BJ (cell line): ENCODE measurements at regions not wholly inside any gene's neighbourhood (a gene's known extent, or its start where the extent isn't known, plus 50 kb on each side); places are given as distances from the start of the nearest gene placed in this dataset.

ENCODE experiments used
- CTCF ChIA-PET: fragments of 350-600 bp; formaldehyde crosslinking; extraction: SDS; loops from one replicate; lab custom pipeline; 2021; ENCODE audit warnings: antibody characterized with exemption, inconsistent platforms; lab: Yijun Ruan, JAX
- POLR2A ChIA-PET: fragments of 300-600 bp; sonication (Branson Sonifier 250); formaldehyde crosslinking; extraction: SDS; loops from one replicate; lab custom pipeline; 2021; ENCODE audit warnings: antibody characterized with exemption; lab: Charles Lee
- DNase-seq: peaks from one replicate; pipeline ENCODE4 v3.0.0-alpha.2; 2011; ENCODE audit warnings: low read depth
- H3K27me3 ChIP-seq: 2 replicates; pipeline ENCODE4 v1.6.0; 2011; ENCODE audit warnings: low read length; ENCODE audit not compliant: control insufficient read depth, insufficient read depth
- H3K36me3 ChIP-seq: 2 replicates; pipeline ENCODE4 v1.5.1; 2011; ENCODE audit warnings: low read length; ENCODE audit not compliant: control insufficient read depth, insufficient read depth
- H3K4me3 ChIP-seq: 2 replicates; pipeline ENCODE4 v1.5.1; 2011; ENCODE audit warnings: low read depth, mild to moderate bottlenecking, control low read depth, low read length
- CTCF ChIP-seq: IDR thresholded peaks from 2 replicates; pipeline ENCODE4 v1.5.1; 2011; ENCODE audit warnings: low read depth, mild to moderate bottlenecking, control low read depth, inconsistent platforms, low read length, moderate library complexity; ENCODE audit not compliant: insufficient read depth

- ChIA-PET POLR2A (no interaction called here), CTCF (interaction anchor here (2.7 to 3.4 kb wide), 2 partner anchors 10 to 18 kb away, joined by 6 to 18 read pairs; no protein-coding TSS in a partner anchor)
- no peak for DNase-seq
- 0 out of 2 replicates have a peak, but pooled peaks have one; percentile 10 for TF ChIP-seq CTCF
- no peaks in the 10 kb centered on the region; the same call in 1 of the 2 replicates for H3K27me3 ChIP-seq
- no peak overlapping the region for H3K4me3 ChIP-seq
- no peaks in the 10 kb centered on the region for H3K36me3 ChIP-seq
Measured at GRCh38 chr15:45780352-45780751, 145.5 kb downstream of the SQOR start.

- Histone ChIP-seq H3K36me3 (no peaks in the 10 kb centered on the region), H3K27me3 (no peaks in the 10 kb centered on the region; the same call in 1 of the 2 replicates), H3K4me3 (no peak overlapping the region)
- no peak for DNase-seq
- no peak for TF ChIP-seq CTCF
- ChIA-PET CTCF (no interaction called here), POLR2A (no interaction called here)
Measured at GRCh38 chr15:45784656-45785055, 149.8 kb downstream of the SQOR start.

GRCh38 chr15:45785897-45786296, 151.1 kb downstream of the SQOR start:
- POLR2A ChIA-PET: no interaction called here
- H3K36me3 ChIP-seq: no peaks in the 10 kb centered on the region
- CTCF ChIA-PET: interaction anchor here (0.7 kb wide), 1 partner anchor 126 kb away, joined by 3 read pairs; no protein-coding TSS in a partner anchor
- TF ChIP-seq CTCF: no peak
- H3K4me3 ChIP-seq: no peak overlapping the region
- no peak for DNase-seq
- no peaks in the 10 kb centered on the region; the same call in 1 of the 2 replicates for H3K27me3 ChIP-seq

GRCh38 chr15:45790325-45790943, 155.6 kb downstream of the SQOR start:
- POLR2A ChIA-PET: no interaction called here

More at GRCh38 chr15:45790325-45790943, 155.6 kb downstream of the SQOR start:
- Histone ChIP-seq H3K36me3 (no peaks in the 10 kb centered on the region), H3K27me3 (0 out of 2 replicates have a peak, but pooled peaks cover 1% of the 10 kb centered on the region), H3K4me3 (no peak overlapping the region)
- no peak for DNase-seq
- CTCF ChIA-PET: interaction anchor here (0.7 to 3.3 kb wide), 13 partner anchors 9 to 301 kb away, joined by 3 to 18 read pairs (median 4); no protein-coding TSS in a partner anchor
- TF ChIP-seq CTCF: peak; percentile 58
